Neuronal stem cell (in vitro differentiated cells): ENCODE measurements at regions not wholly inside any gene's neighbourhood (a gene's known extent, or its start where the extent isn't known, plus 50 kb on each side); places are given as distances from the start of the nearest gene placed in this dataset.

ENCODE experiments used
- DNase-seq: peaks from one replicate; pipeline ENCODE4 v3.0.0-alpha.2; 2013; ENCODE audit warnings: low spot score
- H2AFZ ChIP-seq: one replicate; pipeline ENCODE4 v1.6.1; 2013; ENCODE audit warnings: mild to moderate bottlenecking, low read length, inconsistent platforms
- H2AK5ac ChIP-seq: 2 replicates; pipeline ENCODE4 v1.6.1; 2013; ENCODE audit warnings: low read depth, mild to moderate bottlenecking, inconsistent platforms, low read length, moderate library complexity, mixed read lengths
- H2BK120ac ChIP-seq: 2 replicates; pipeline ENCODE4 v1.6.1; 2013; ENCODE audit warnings: low read depth, mild to moderate bottlenecking, inconsistent platforms, low read length, moderate library complexity, mixed read lengths
- H2BK12ac ChIP-seq: one replicate; pipeline ENCODE4 v1.6.1; 2013; ENCODE audit warnings: low read length, inconsistent platforms
- H2BK15ac ChIP-seq: 2 replicates; pipeline ENCODE4 v1.6.1; 2013; ENCODE audit warnings: mild to moderate bottlenecking, low read length, inconsistent platforms, mixed read lengths
- H2BK5ac ChIP-seq: one replicate; pipeline ENCODE4 v1.6.1; 2013; ENCODE audit warnings: inconsistent platforms, mild to moderate bottlenecking, low read length, moderate library complexity
- H3K14ac ChIP-seq: one replicate; pipeline ENCODE4 v1.6.1; 2013; ENCODE audit warnings: low read length, inconsistent platforms
- H3K18ac ChIP-seq: 2 replicates; pipeline ENCODE4 v1.6.1; 2013; ENCODE audit warnings: low read length, inconsistent platforms
- H3K23ac ChIP-seq: 2 replicates; pipeline ENCODE4 v1.6.1; 2013; ENCODE audit warnings: low read depth, mild to moderate bottlenecking, mixed read lengths, low read length, inconsistent platforms; ENCODE audit not compliant: poor library complexity
- H3K27ac ChIP-seq: replicated peaks from 3 replicates; pipeline ENCODE4 v1.5.1; 2013; ENCODE audit warnings: low read length, inconsistent platforms
- H3K27me3 ChIP-seq, 3 experiments: 2 replicates each; pipeline ENCODE4 v1.6.1; 2013; ENCODE audit warnings: low read length in 3 of 3, mild to moderate bottlenecking in 2 of 3, inconsistent platforms in 1 of 3, low read depth in 1 of 3, mixed read lengths in 1 of 3, moderate library complexity in 1 of 3; ENCODE audit not compliant: control insufficient read depth in 3 of 3, insufficient read depth in 3 of 3
- H3K36me3 ChIP-seq, 2 donors: replicated peaks in 1 of 2; 2 replicates each; pipeline ENCODE4 v1.6.1; 2013; ENCODE audit warnings: low read length in 2 of 2; ENCODE audit not compliant: control insufficient read depth in 2 of 2, insufficient read depth in 2 of 2
- H3K4ac ChIP-seq: 2 replicates; pipeline ENCODE4 v1.6.1; 2013; ENCODE audit warnings: inconsistent platforms, mild to moderate bottlenecking, low read length, moderate library complexity
- H3K4me1 ChIP-seq, 2 donors: 1 replicate in 1 of 2; 2 replicates in 1 of 2; pipeline ENCODE4 v1.6.1; 2013; ENCODE audit warnings: low read length in 2 of 2, low read depth in 1 of 2; ENCODE audit not compliant: control insufficient read depth in 2 of 2, insufficient read depth in 1 of 2
- H3K4me2 ChIP-seq: one replicate; pipeline ENCODE4 v1.6.1; 2013; ENCODE audit warnings: mild to moderate bottlenecking, low read length, inconsistent platforms; ENCODE audit not compliant: insufficient read depth, poor library complexity, severe bottlenecking
- H3K4me3 ChIP-seq, 2 donors: 2 replicates each; pipeline ENCODE4 v1.5.1; 2013; ENCODE audit warnings: low read length in 2 of 2, mild to moderate bottlenecking in 2 of 2, inconsistent platforms in 1 of 2, moderate library complexity in 1 of 2
- H3K79me1 ChIP-seq: one replicate; pipeline ENCODE4 v1.6.1; 2013; ENCODE audit warnings: low read depth, mild to moderate bottlenecking, inconsistent platforms, low read length, moderate library complexity
- H3K9ac ChIP-seq: one replicate; pipeline ENCODE4 v1.6.1; 2013; ENCODE audit warnings: mild to moderate bottlenecking, low read depth, low read length, inconsistent platforms; ENCODE audit not compliant: poor library complexity
- H3K9me3 ChIP-seq, 2 donors: replicated peaks in 1 of 2; 2 replicates each; pipeline versions ENCODE3 to v1.6.1; 2013; ENCODE audit warnings: low read length in 2 of 2, mild to moderate bottlenecking in 2 of 2, inconsistent platforms in 1 of 2, low read depth in 1 of 2, mixed read lengths in 1 of 2, moderate library complexity in 1 of 2; ENCODE audit not compliant: control insufficient read depth in 2 of 2, insufficient read depth in 1 of 2
- H4K8ac ChIP-seq: one replicate; pipeline ENCODE4 v1.6.1; 2013; ENCODE audit warnings: low read depth, mild to moderate bottlenecking, inconsistent platforms, low read length, moderate library complexity
- H4K91ac ChIP-seq: one replicate; pipeline ENCODE4 v1.6.1; 2013; ENCODE audit warnings: low read length, low read depth, mild to moderate bottlenecking, inconsistent platforms; ENCODE audit not compliant: poor library complexity
- WGBS, 2 donors: extraction: QIAGEN DNeasy Blood & Tissue Kit; methylation state at CpG; one replicate each; pipeline ENCODE4 v1.1.7; 2013; ENCODE audit warnings: missing lambda C conversion rate in 2 of 2, mixed read lengths in 1 of 2; ENCODE audit not compliant: insufficient read length in 2 of 2, insufficient replicate concordance in 1 of 2; ENCODE audit errors: extremely low coverage in 2 of 2; 5-methylcytosine and 5-hydroxymethylcytosine counted together

DNA sequence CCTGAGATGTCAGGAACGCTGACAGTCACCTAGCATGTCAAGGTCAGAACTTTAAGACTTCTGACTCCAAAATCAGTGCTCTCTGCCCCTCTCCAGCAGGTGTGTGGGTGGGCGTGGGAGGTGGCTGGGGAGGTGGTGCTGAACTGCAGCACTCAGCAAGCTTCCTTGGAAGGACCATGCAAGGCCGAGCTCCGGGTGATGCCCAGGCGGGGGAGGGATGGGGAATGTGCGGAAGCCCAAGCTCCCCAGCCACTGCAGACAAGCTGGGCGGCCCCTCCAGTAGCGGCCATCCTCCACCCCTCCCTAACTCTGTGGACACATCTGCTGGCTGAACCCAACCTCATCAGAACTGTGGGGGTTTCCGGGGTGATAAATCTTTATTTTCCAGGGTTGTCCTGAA lies 296.6 kb downstream of the TLE3 start:
- no peak overlapping the region for H2AFZ ChIP-seq
- no peak overlapping the region for H3K9ac ChIP-seq
- H4K91ac ChIP-seq, result no peak overlapping the region
- no peak overlapping the region for H2BK12ac ChIP-seq
- H2AK5ac ChIP-seq, result no peak overlapping the region
- H3K23ac ChIP-seq, result no peak overlapping the region
- no peak overlapping the region for H3K4ac ChIP-seq
- H3K4me2 ChIP-seq, result no peak overlapping the region
- H3K36me3 ChIP-seq, result no peaks in the 10 kb centered on the region
- peak overlapping the region; percentile 17 for H3K14ac ChIP-seq
- H2BK120ac ChIP-seq, result no peak overlapping the region
- no peak overlapping the region for H3K4me3 ChIP-seq
- H2BK5ac ChIP-seq, result no peak overlapping the region
- H4K8ac ChIP-seq, result no peak overlapping the region
- H3K18ac ChIP-seq, result peak overlapping the region; percentile 32
- H2BK15ac ChIP-seq, result no peak overlapping the region
- H3K9me3 ChIP-seq, result no peaks in the 10 kb centered on the region
- WGBS, 2 donors, result no CpG with 5 or more reads among the region's 9 CpGs
- no peak overlapping the region for H3K27ac ChIP-seq
- no peak for DNase-seq
- H3K79me1 ChIP-seq, result no peaks in the 10 kb centered on the region
- peaks cover 0 to 2% of the 10 kb centered on the region in 2 donors for H3K4me1 ChIP-seq
- H3K27me3 ChIP-seq, result no peaks in the 10 kb centered on the region

DNA sequence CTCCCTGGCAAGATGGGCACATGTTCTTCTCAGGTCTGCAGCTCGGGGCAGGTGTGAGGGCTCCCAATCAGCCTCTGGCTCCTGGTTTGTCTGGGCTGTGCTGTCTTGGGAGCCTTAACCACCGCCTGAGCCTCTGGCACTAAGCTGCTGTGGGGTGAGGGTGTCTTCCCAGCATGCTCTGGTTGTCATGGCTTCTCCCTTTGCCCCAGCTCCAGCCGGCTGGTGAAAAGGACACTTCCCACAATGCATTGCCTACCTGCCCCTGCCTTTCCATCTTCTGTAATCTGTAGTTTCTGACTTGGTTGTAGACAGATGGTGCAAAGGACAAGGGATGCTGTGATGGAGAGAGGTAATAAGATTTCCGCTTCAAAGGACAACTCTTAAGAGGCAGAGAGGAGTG lies 295.3 kb downstream of the TLE3 start:
- Histone ChIP-seq H3K36me3 (no peaks in the 10 kb centered on the region), H3K9me3 (no peaks in the 10 kb centered on the region), H3K79me1 (no peaks in the 10 kb centered on the region), H2BK120ac (no peak overlapping the region), H3K4me2 (no peak overlapping the region), H4K8ac (no peak overlapping the region), H3K14ac (no peak overlapping the region), H3K18ac (no peak overlapping the region), H3K4me3 (no peak overlapping the region), H2BK15ac (peak overlapping the region; percentile 80), H2AFZ (no peak overlapping the region), H2BK5ac (no peak overlapping the region), H3K27me3 (no peaks in the 10 kb centered on the region), H3K9ac (no peak overlapping the region), H3K27ac (no peak overlapping the region), H4K91ac (no peak overlapping the region), H3K23ac (no peak overlapping the region), H2BK12ac (no peak overlapping the region), H3K4ac (no peak overlapping the region), H3K4me1 (peaks cover 0 to 2% of the 10 kb centered on the region in 2 donors), H2AK5ac (no peak overlapping the region)
- DNase-seq, result no peak
- WGBS, 2 donors, result no CpG with 5 or more reads among the region's 4 CpGs

DNA sequence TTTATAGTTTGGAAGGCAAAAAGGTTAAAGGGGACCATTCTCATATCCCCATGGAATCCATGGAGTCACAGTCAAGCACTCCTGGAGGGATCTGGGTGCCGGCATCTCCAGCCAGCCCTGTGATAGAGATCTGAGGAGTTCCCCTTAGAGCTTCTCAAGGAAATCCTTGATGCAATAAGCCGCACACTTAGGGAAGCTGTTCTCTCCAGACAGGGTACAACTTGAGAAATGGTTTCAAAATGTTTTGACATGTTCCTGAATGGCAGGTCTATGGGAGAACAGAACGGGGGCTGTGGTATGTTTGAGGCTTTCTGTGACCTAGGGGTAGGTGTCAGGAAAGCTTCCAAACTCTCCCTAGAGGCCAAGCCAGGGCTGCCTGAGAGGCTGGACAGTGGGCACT lies 292.9 kb downstream of the TLE3 start:
- no peak for DNase-seq
- Histone ChIP-seq H3K4me3 (no peak overlapping the region), H4K8ac (no peak overlapping the region), H3K9ac (no peak overlapping the region), H3K23ac (no peak overlapping the region), H3K4ac (no peak overlapping the region), H3K4me1 (peaks cover 0 to 2% of the 10 kb centered on the region in 2 donors), H3K27me3 (no peaks in the 10 kb centered on the region), H2BK120ac (no peak overlapping the region), H3K27ac (no peak overlapping the region), H3K18ac (no peak overlapping the region), H2BK5ac (no peak overlapping the region), H4K91ac (no peak overlapping the region), H2AFZ (no peak overlapping the region), H3K79me1 (no peaks in the 10 kb centered on the region), H3K14ac (no peak overlapping the region), H3K36me3 (no peaks in the 10 kb centered on the region), H3K9me3 (no peaks in the 10 kb centered on the region), H2AK5ac (no peak overlapping the region), H2BK15ac (no peak overlapping the region), H2BK12ac (no peak overlapping the region), H3K4me2 (no peak overlapping the region)
- WGBS, 2 donors, result no CpG with 5 or more reads among the region's 3 CpGs

DNA sequence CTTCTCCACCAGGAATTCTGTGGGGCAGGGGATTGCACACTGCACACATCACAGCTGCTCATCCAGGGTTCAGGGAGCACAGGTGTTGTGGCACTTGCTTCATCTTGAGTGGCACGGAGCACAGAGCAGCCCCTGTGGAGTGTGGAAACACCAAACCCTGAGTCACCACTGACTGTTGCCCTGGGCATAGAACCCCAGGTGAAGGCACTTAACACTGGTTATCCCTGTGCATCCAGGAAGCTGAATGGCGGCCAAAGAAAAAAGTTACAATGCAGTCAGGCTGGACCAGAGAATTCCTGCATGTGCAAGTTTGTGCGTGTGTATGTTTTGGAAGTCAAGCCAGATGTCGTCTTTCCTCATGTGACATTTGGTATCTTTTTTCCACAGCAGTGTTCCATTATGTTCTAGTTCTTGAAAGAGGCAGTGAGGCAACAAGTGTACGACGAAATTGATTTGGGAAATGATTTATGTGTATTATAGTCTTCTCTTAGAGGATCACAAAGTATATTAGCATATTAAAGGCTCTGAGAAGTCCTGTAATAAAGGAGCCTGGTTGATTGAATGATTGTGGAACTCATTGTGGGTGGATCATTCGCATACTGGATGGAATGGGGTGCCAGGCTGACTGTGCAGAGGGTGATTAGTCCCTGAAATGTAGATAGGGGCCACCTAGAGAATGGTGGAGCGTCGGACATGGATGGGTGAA lies 292.3 kb downstream of the TLE3 start:
- H3K4me3 ChIP-seq, result no peak overlapping the region
- H2BK120ac ChIP-seq, result no peak overlapping the region
- no peaks in the 10 kb centered on the region for H3K27me3 ChIP-seq
- H3K14ac ChIP-seq, result no peak overlapping the region
- H3K4me2 ChIP-seq, result no peak overlapping the region
- no peak overlapping the region for H4K8ac ChIP-seq
- H4K91ac ChIP-seq, result no peak overlapping the region
- peak overlapping the region; percentile 12 for H2AK5ac ChIP-seq
- H3K4ac ChIP-seq, result no peak overlapping the region
- no peaks in the 10 kb centered on the region for H3K79me1 ChIP-seq
- no peaks in the 10 kb centered on the region for H3K36me3 ChIP-seq
- no peak overlapping the region for H2BK12ac ChIP-seq
- no peak overlapping the region for H3K18ac ChIP-seq
- no peak for DNase-seq
- no peak overlapping the region for H2BK15ac ChIP-seq
- no peak overlapping the region for H3K23ac ChIP-seq
- H2BK5ac ChIP-seq, result no peak overlapping the region
- H2AFZ ChIP-seq, result no peak overlapping the region
- no peaks in the 10 kb centered on the region for H3K9me3 ChIP-seq
- H3K9ac ChIP-seq, result no peak overlapping the region
- H3K27ac ChIP-seq, result no peak overlapping the region
- peaks cover 0 to 2% of the 10 kb centered on the region in 2 donors for H3K4me1 ChIP-seq
- no CpG with 5 or more reads among the region's 9 CpGs for WGBS, 2 donors
